ENCODE measurements at regions not wholly inside any gene's neighbourhood (a gene's known extent, or its start where the extent isn't known, plus 50 kb on each side); places are given as distances from the start of the nearest gene placed in this dataset.

DNA sequence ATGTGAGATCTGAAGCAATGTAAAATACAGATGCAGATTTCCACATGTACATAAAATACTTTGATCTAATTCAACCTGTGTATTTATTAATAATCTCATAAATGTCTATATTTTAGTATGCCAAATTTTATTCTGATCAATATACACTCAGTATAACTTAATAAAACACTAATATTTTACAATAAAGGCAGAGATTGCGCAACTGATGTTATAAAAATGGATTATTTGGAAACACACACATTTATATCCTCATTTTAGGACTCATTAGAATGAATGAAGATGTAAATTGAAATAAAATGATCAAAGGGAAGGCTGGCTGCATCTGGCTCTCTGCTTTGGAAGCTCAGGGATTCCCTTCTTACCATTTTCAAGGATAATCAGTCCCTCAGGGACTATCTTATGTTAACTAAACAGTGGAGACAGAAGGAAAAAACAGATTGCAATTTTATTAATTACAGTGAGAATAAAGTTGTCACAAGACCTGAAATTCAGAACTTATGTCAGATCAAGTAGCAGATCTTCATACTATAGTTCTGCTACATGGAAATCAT is 900.9 kb upstream of the EPHA5 start:
- no peaks in the 10 kb centered on the region for H3K27me3 Mint-ChIP-seq (ENCODE audit: insufficient read depth)
- H3K9me3 Mint-ChIP-seq = no peaks in the 10 kb centered on the region; the same call in 1 of the 2 replicates
- no peak overlapping the region for H3K4me3 Mint-ChIP-seq
- no peak for DNase-seq
- peaks cover 52% of the 10 kb centered on the region for H3K4me1 Mint-ChIP-seq (ENCODE audit: low read depth)
- TF ChIP-seq, protein P1, sequence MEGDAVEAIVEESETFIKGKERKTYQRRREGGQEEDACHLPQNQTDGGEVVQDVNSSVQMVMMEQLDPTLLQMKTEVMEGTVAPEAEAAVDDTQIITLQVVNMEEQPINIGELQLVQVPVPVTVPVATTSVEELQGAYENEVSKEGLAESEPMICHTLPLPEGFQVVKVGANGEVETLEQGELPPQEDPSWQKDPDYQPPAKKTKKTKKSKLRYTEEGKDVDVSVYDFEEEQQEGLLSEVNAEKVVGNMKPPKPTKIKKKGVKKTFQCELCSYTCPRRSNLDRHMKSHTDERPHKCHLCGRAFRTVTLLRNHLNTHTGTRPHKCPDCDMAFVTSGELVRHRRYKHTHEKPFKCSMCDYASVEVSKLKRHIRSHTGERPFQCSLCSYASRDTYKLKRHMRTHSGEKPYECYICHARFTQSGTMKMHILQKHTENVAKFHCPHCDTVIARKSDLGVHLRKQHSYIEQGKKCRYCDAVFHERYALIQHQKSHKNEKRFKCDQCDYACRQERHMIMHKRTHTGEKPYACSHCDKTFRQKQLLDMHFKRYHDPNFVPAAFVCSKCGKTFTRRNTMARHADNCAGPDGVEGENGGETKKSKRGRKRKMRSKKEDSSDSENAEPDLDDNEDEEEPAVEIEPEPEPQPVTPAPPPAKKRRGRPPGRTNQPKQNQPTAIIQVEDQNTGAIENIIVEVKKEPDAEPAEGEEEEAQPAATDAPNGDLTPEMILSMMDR (IDR thresholded peaks at IDR 0.05) = no peak
- no peak overlapping the region for H3K27ac Mint-ChIP-seq
- no peaks in the 10 kb centered on the region for H3K36me3 Mint-ChIP-seq (ENCODE audit: low read depth)

DNA sequence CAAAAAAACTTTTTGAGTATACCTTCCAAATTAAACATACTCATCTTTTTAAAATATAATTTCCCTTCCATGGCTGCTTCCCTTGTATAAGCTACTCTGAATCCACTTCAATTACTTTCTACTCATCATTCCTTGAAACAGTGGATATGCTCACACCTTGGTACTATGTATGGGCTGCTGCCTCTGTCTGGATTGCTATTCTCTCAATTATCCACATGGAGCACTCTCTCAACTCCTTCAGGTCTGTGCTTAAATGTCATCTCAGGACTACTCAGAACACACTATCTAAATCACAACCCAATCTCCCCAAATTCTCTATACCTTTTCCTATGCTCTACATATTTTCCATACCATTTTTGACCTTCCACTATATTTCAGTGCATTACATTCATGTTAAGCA is 898.9 kb upstream of the EPHA5 start:
- no peak overlapping the region for H3K4me3 Mint-ChIP-seq
- H3K36me3 Mint-ChIP-seq (ENCODE audit: low read depth) = no peaks in the 10 kb centered on the region
- H3K27ac Mint-ChIP-seq = no peak overlapping the region
- H3K9me3 Mint-ChIP-seq = no peaks in the 10 kb centered on the region; the same call in 1 of the 2 replicates
- H3K4me1 Mint-ChIP-seq (ENCODE audit: low read depth) = peaks cover 46% of the 10 kb centered on the region
- DNase-seq = no peak
- TF ChIP-seq, protein P1 (IDR thresholded peaks at IDR 0.05) = no peak
- no peaks in the 10 kb centered on the region for H3K27me3 Mint-ChIP-seq (ENCODE audit: insufficient read depth)

DNA sequence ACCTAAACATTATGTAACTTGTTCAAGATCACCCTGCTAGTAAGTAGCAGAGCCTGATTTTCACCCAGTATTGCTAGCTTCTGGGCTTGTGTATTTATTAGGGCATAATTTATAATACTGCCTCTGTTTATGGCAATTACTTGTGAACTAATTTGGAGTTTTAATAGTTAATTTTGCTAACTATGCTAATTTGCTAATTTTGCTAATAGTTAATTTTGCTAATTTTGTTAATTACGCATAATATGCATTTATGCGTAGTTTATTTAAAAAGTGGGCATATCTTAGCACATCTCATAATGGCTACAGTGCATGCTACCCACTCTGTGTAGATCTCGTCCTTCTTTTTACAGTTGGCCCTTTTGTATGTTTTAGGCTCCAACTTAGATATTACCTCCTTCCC is 898.1 kb upstream of the EPHA5 start:
- TF ChIP-seq, protein P1 (IDR thresholded peaks at IDR 0.05) = no peak
- peaks cover 38% of the 10 kb centered on the region for H3K4me1 Mint-ChIP-seq (ENCODE audit: low read depth)
- no peak overlapping the region for H3K4me3 Mint-ChIP-seq
- no peak overlapping the region for H3K27ac Mint-ChIP-seq
- no peaks in the 10 kb centered on the region for H3K36me3 Mint-ChIP-seq (ENCODE audit: low read depth)
- no peaks in the 10 kb centered on the region; the same call in 1 of the 2 replicates for H3K9me3 Mint-ChIP-seq
- no peak for DNase-seq
- no peaks in the 10 kb centered on the region for H3K27me3 Mint-ChIP-seq (ENCODE audit: insufficient read depth)

DNA sequence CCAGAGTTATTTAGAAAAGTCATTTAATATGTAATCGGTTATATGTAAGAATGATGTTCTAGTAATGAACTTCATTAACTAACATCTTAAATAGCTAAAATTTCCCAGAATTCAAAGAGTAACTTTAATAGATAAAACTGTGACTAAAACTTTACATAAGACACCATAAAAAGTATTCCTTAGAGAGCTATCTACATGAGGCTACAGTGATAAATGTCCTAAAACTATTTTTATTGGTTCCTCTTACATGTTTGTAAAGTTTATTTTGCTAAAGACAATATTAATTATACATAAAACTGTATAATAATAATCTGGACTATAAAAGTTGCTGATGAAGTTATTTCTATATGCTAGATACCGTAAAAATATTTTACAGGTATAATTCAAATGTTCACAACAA is 897.7 kb upstream of the EPHA5 start:
- Mint-ChIP-seq H3K4me1 (ENCODE audit: low read depth) (peaks cover 34% of the 10 kb centered on the region), H3K9me3 (no peaks in the 10 kb centered on the region; the same call in 1 of the 2 replicates), H3K27ac (no peak overlapping the region)

DNA sequence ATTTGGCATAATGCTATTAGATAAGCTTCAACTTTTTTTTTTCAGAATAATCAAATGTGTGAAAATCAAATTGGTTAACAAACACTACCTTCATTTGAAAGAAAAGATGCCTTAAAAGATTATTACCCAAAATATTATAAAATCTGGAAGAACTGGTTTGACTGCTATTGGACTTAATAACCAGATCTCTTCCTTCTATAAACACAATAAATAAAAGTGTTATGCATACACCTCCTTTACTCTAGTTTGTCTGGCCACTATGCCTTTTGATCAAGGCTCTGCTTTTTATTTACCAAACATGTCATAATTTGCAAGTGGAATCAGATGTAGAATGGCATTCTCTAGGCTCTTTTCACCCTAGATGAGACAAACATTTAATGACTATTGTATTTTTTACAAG is 897.3 kb upstream of the EPHA5 start:
- no peaks in the 10 kb centered on the region for H3K27me3 Mint-ChIP-seq (ENCODE audit: insufficient read depth)
- no peaks in the 10 kb centered on the region for H3K36me3 Mint-ChIP-seq (ENCODE audit: low read depth)
- TF ChIP-seq, protein P1 (IDR thresholded peaks at IDR 0.05) = no peak
- no peaks in the 10 kb centered on the region; the same call in 1 of the 2 replicates for H3K9me3 Mint-ChIP-seq
- H3K4me3 Mint-ChIP-seq = no peak overlapping the region
- H3K4me1 Mint-ChIP-seq (ENCODE audit: low read depth) = peaks cover 33% of the 10 kb centered on the region
- H3K27ac Mint-ChIP-seq = peak overlapping the region; percentile 51
- DNase-seq = no peak

More for the DNA sequence above, 897.7 kb upstream of the EPHA5 start:
- H3K36me3 Mint-ChIP-seq (ENCODE audit: low read depth) = no peaks in the 10 kb centered on the region
- DNase-seq = no peak
- TF ChIP-seq, protein P1 (IDR thresholded peaks at IDR 0.05) = no peak
- H3K4me3 Mint-ChIP-seq = no peak overlapping the region
- H3K27me3 Mint-ChIP-seq (ENCODE audit: insufficient read depth) = no peaks in the 10 kb centered on the region
